ENCODE measurements at regions not wholly inside any gene's neighbourhood (a gene's known extent, or its start where the extent isn't known, plus 50 kb on each side); places are given as distances from the start of the nearest gene placed in this dataset.

DNA sequence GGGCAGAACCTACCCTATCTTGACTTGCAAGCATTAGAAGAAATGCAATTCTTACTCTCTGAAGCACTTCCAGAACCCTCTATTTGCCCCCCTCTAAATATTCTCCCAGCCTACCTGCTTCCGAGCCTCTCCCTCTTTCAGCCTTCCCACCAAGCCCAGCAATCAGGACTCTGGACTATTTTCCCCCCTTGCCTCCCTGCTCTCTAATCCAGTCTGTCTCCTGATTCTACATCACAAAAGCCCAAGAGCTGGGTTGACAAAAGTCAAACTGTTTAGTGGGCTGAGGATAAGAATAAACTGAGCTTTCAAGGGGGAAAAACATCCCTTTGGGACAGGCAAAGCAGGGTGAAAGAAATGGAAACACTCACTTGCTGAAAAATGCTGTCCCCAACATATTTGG lies 123.2 kb upstream of the KIF2A start:
- TF ChIP-seq CTCF (IDR thresholded peaks at IDR 0.05) (no peak), POLR2A (IDR thresholded peaks at IDR 0.05) (no peak)

Measured in body of pancreas (tissue), 4 donors.